HepG2 (cell line): ENCODE measurements at regions not wholly inside any gene's neighbourhood (a gene's known extent, or its start where the extent isn't known, plus 50 kb on each side); places are given as distances from the start of the nearest gene placed in this dataset.

Experiments used
- ATAC-seq: fragments of 200-7000 bp; cut with Tn5 transposase; 3 replicates; pipeline ENCODE4 v1.9.1; 2020; ENCODE audit warnings: mild to moderate bottlenecking, moderate library complexity
- BruUV-seq: library from RNA; stranded (reverse); fragments of 400-500 nt; replicated peaks from 2 replicates; lab custom pipeline; 2021; lab: Mats Ljungman, UMichigan
- CTCF ChIA-PET: fragments of 300-600 bp; formaldehyde crosslinking; extraction: SDS; loops from one replicate; lab custom pipeline; 2021; ENCODE audit warnings: low total read pairs, inconsistent platforms, low intra/inter-chr PET ratio; lab: Yijun Ruan, JAX
- POLR2A ChIA-PET: fragments of 350-600 bp; sonication (Branson Sonifier 250); formaldehyde crosslinking; loops from one replicate; lab custom pipeline; 2020; ENCODE audit warnings: antibody characterized with exemption, inconsistent platforms; lab: Yijun Ruan, JAX
- DNase-seq: peaks from one replicate; pipeline ENCODE4 v3.0.0-alpha.2; 2015; ENCODE audit warnings: low spot score
- FAIRE-seq: peaks from 3 replicates; lab custom pipeline; 2011; peaks lifted over from hg19 to GRCh38; lab: Jason Lieb, UNC
- H2AFZ ChIP-seq: one replicate; pipeline ENCODE4 v1.6.1; 2011; ENCODE audit warnings: low read length, inconsistent platforms
- H3K27ac ChIP-seq: fragments of 300-600 bp; 3 replicates; pipeline ENCODE4 v1.8.0; 2011; ENCODE audit warnings: mixed run types, mild to moderate bottlenecking, mixed read lengths, low read length, inconsistent platforms; ENCODE audit not compliant: insufficient read depth; ENCODE audit errors: extremely low read length
- H3K27me3 ChIP-seq, 2 experiments: fragments of 200-600 bp in 1 of 2; 2 replicates in 1 of 2; 3 replicates in 1 of 2; pipeline versions ENCODE4 v1.6.0 to v1.8.0; 2011; ENCODE audit warnings: low read length in 2 of 2, mild to moderate bottlenecking in 2 of 2, moderate library complexity in 2 of 2, inconsistent platforms in 1 of 2; ENCODE audit not compliant: insufficient read depth in 2 of 2, control insufficient read depth in 1 of 2
- H3K36me3 ChIP-seq, 2 experiments: fragments of 200-600 bp in 1 of 2; replicated peaks in 1 of 2; 2 replicates in 1 of 2; 3 replicates in 1 of 2; pipeline versions ENCODE4 v1.5.1 to v1.8.0; 2011; ENCODE audit warnings: low read length in 2 of 2, inconsistent platforms in 1 of 2; ENCODE audit not compliant: insufficient read depth in 2 of 2, control insufficient read depth in 1 of 2
- H3K4me1 ChIP-seq: 2 replicates; pipeline ENCODE4 v1.5.1; 2012; ENCODE audit warnings: low read length, inconsistent platforms; ENCODE audit not compliant: insufficient read depth
- H3K4me2 ChIP-seq: 2 replicates; pipeline ENCODE4 v1.6.0; 2011; ENCODE audit warnings: low read depth, low read length, inconsistent platforms
- H3K4me3 ChIP-seq, 3 experiments: fragments of 200-600 bp in 1 of 3; sonication (generic), shearing (Covaris generic) in 1 of 3; replicated peaks in 1 of 3; 2 replicates each; pipeline ENCODE4 v1.5.1; 2011 to 2016; ENCODE audit warnings: low read length in 3 of 3, inconsistent platforms in 2 of 3, low read depth in 2 of 3, mild to moderate bottlenecking in 2 of 3, control low read depth in 1 of 3, mixed read lengths in 1 of 3; ENCODE audit not compliant: insufficient read depth in 1 of 3
- H3K79me2 ChIP-seq: one replicate; pipeline ENCODE4 v1.6.1; 2011; ENCODE audit warnings: low read length, inconsistent platforms; ENCODE audit not compliant: insufficient read depth
- H3K9ac ChIP-seq: 2 replicates; pipeline ENCODE4 v1.6.0; 2011; ENCODE audit warnings: mild to moderate bottlenecking, low read depth, low read length, inconsistent platforms; ENCODE audit not compliant: insufficient read depth
- H3K9me3 ChIP-seq: 2 replicates; pipeline ENCODE4 v1.5.1; 2012; ENCODE audit warnings: mild to moderate bottlenecking, low read length
- H4K20me1 ChIP-seq: 2 replicates; pipeline ENCODE4 v1.6.0; 2011; ENCODE audit warnings: inconsistent platforms, mild to moderate bottlenecking, low read length, moderate library complexity; ENCODE audit not compliant: insufficient read depth
- AKNA ChIP-seq: sonication (generic); formaldehyde crosslinking; IDR thresholded peaks from 2 replicates; pipeline ENCODE4 v1.4.0; 2020; ENCODE audit warnings: missing genetic modification reagents, borderline replicate concordance
- ARHGAP35 ChIP-seq: sonication (generic); formaldehyde crosslinking; IDR thresholded peaks from 2 replicates; pipeline ENCODE4 v1.9.0; 2022; ENCODE audit warnings: mild to moderate bottlenecking, inconsistent platforms, moderate library complexity, missing genetic modification reagents, borderline replicate concordance
- ASH2L ChIP-seq: fragments of 300-600, 200-600 bp; sonication (generic); IDR thresholded peaks from 2 replicates; pipeline ENCODE4 v1.7.0; 2017; ENCODE audit warnings: low read depth, mild to moderate bottlenecking, moderate library complexity, mixed read lengths, low read length; ENCODE audit not compliant: insufficient read length
- ATM ChIP-seq: fragments of 450-650 bp; IDR thresholded peaks from 2 replicates; pipeline ENCODE4 v1.7.1; 2017; ENCODE audit warnings: mild to moderate bottlenecking, borderline replicate concordance
- FOSL1 ChIP-seq: sonication (generic); formaldehyde crosslinking; IDR thresholded peaks from 2 replicates; pipeline ENCODE4 v1.9.0; 2021; ENCODE audit warnings: missing genetic modification reagents, borderline replicate concordance
- FOXC1 ChIP-seq: sonication (generic); formaldehyde crosslinking; IDR thresholded peaks from 2 replicates; pipeline ENCODE4 v1.8.0; 2022; ENCODE audit warnings: mild to moderate bottlenecking, missing genetic modification reagents, borderline replicate concordance
- HES4 ChIP-seq: sonication (generic); formaldehyde crosslinking; IDR thresholded peaks from 2 replicates; pipeline ENCODE4 v1.9.0; 2021; ENCODE audit warnings: mild to moderate bottlenecking, missing genetic modification reagents, borderline replicate concordance
- MBD4 ChIP-seq: IDR thresholded peaks from 2 replicates; pipeline ENCODE4 v1.6.1; 2012; ENCODE audit warnings: low read length, inconsistent platforms, borderline replicate concordance
- NFE2L1 ChIP-seq: sonication (generic); formaldehyde crosslinking; IDR thresholded peaks from 2 replicates; pipeline ENCODE4 v1.4.0; 2020; ENCODE audit warnings: missing genetic modification reagents, mild to moderate bottlenecking, borderline replicate concordance
- SMAD9 ChIP-seq: sonication (generic); formaldehyde crosslinking; IDR thresholded peaks from 2 replicates; pipeline ENCODE4 v1.5.1; 2020; ENCODE audit warnings: mild to moderate bottlenecking, missing genetic modification reagents
- TCF7L2 ChIP-seq: IDR thresholded peaks from 2 replicates; pipeline ENCODE4 v1.6.1; 2011; ENCODE audit warnings: mild to moderate bottlenecking, low read depth, low read length, moderate library complexity
- ZBTB14 ChIP-seq: sonication (generic); formaldehyde crosslinking; IDR thresholded peaks from 2 replicates; pipeline ENCODE4 v1.4.0; 2020; ENCODE audit warnings: missing genetic modification reagents
- ZNF234 ChIP-seq: sonication (generic); formaldehyde crosslinking; conservative IDR thresholded peaks from 2 replicates; pipeline ENCODE4 v1.5.1; 2020; ENCODE audit warnings: mild to moderate bottlenecking, missing genetic modification reagents
- ZNF33A ChIP-seq: sonication (generic); formaldehyde crosslinking; IDR thresholded peaks from 2 replicates; pipeline ENCODE4 v1.5.1; 2020; ENCODE audit warnings: missing genetic modification reagents, mild to moderate bottlenecking, moderate library complexity, borderline replicate concordance
- ZSCAN25 ChIP-seq: sonication (generic); formaldehyde crosslinking; IDR thresholded peaks from 2 replicates; pipeline ENCODE4 v1.8.0; 2022; ENCODE audit warnings: mild to moderate bottlenecking, missing genetic modification reagents
- WGBS: methylation state at CpG from one replicate; pipeline ENCODE4 v1.1.6; 2017; ENCODE audit warnings: low lambda C conversion rate; 5-methylcytosine and 5-hydroxymethylcytosine counted together
- in situ Hi-C: cut with HindIII; loops from 2 replicates; pipeline ENCODE4 v1.10.0; 2017; ENCODE audit warnings: low pct_unique_long_range_greater_than_20kb; ENCODE audit not compliant: extremely low pct_ligation_motif_present
- intact Hi-C: fragments of 100-400 bp; cut with micrococcal nuclease; formaldehyde crosslinking; loops from one replicate; pipeline ENCODE4 v1.10.0; 2022; ENCODE audit not compliant: unreplicated experiment
- TF ChIP-seq, protein P1 (sequence below): sonication (generic); formaldehyde crosslinking; IDR thresholded peaks from 2 replicates; pipeline ENCODE4 v1.4.0; 2020; ENCODE audit warnings: mild to moderate bottlenecking, missing genetic modification reagents
- TF ChIP-seq, protein P2 (sequence below): sonication (generic); formaldehyde crosslinking; IDR thresholded peaks from 2 replicates; pipeline ENCODE4 v1.5.0; 2020; ENCODE audit warnings: mild to moderate bottlenecking, missing genetic modification reagents

GRCh38 chr6:159610881-159611280, 82.2 kb downstream of the SOD2 start:
- Histone ChIP-seq H3K9me3 (no peaks in the 10 kb centered on the region), H3K4me3 (no peak overlapping the region), H2AFZ (no peak overlapping the region), H3K9ac (no peak overlapping the region), H4K20me1 (no peaks in the 10 kb centered on the region), H3K27me3 (0 out of 5 replicates have a peak, but pooled peaks cover 0 to 7% of the 10 kb centered on the region in 2 experiments), H3K79me2 (no peaks in the 10 kb centered on the region), H3K36me3 (no peaks in the 10 kb centered on the region), H3K4me1 (no peaks in the 10 kb centered on the region), H3K4me2 (no peak overlapping the region), H3K27ac (no peak overlapping the region)
- ChIA-PET CTCF (no interaction called here), POLR2A (no interaction called here)
- ATAC-seq = no peak
- BruUV-seq = no TSS peak
- DNase-seq = no peak
- WGBS = 11% methylated on average over 6 of the region's 6 CpGs
- no peak for FAIRE-seq
- in situ Hi-C loops = loop anchor here (25.0 kb wide), 1 partner anchor 399 kb away; no protein-coding TSS in a partner anchor
- intact Hi-C loops = no loop called here
- TF ChIP-seq, protein P1, sequence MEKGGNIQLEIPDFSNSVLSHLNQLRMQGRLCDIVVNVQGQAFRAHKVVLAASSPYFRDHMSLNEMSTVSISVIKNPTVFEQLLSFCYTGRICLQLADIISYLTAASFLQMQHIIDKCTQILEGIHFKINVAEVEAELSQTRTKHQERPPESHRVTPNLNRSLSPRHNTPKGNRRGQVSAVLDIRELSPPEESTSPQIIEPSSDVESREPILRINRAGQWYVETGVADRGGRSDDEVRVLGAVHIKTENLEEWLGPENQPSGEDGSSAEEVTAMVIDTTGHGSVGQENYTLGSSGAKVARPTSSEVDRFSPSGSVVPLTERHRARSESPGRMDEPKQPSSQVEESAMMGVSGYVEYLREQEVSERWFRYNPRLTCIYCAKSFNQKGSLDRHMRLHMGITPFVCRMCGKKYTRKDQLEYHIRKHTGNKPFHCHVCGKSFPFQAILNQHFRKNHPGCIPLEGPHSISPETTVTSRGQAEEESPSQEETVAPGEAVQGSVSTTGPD (CRISPR knock-in tag) = no peak
- no peak for TF ChIP-seq ZNF33A
- TF ChIP-seq ZSCAN25 (CRISPR knock-in tag) = no peak
- no peak for TF ChIP-seq ARHGAP35
- no peak for TF ChIP-seq FOXC1 (CRISPR knock-in tag)
- no peak for TF ChIP-seq TCF7L2
- TF ChIP-seq ZNF234 (CRISPR knock-in tag) = no peak
- no peak for TF ChIP-seq ZBTB14
- no peak for TF ChIP-seq AKNA (CRISPR knock-in tag)
- no peak for TF ChIP-seq HES4 (CRISPR knock-in tag)
- TF ChIP-seq NFE2L1 (CRISPR knock-in tag) = no peak
- no peak for TF ChIP-seq MBD4
- TF ChIP-seq, protein P2, sequence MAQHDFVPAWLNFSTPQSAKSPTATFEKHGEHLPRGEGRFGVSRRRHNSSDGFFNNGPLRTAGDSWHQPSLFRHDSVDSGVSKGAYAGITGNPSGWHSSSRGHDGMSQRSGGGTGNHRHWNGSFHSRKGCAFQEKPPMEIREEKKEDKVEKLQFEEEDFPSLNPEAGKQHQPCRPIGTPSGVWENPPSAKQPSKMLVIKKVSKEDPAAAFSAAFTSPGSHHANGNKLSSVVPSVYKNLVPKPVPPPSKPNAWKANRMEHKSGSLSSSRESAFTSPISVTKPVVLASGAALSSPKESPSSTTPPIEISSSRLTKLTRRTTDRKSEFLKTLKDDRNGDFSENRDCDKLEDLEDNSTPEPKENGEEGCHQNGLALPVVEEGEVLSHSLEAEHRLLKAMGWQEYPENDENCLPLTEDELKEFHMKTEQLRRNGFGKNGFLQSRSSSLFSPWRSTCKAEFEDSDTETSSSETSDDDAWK (CRISPR knock-in tag) = no peak
- no peak for TF ChIP-seq ASH2L
- no peak for TF ChIP-seq ATM
- no peak for TF ChIP-seq SMAD9 (CRISPR knock-in tag)
- no peak for TF ChIP-seq FOSL1 (CRISPR knock-in tag)
